RWPE1 (cell line): ENCODE measurements at regions not wholly inside any gene's neighbourhood (a gene's known extent, or its start where the extent isn't known, plus 50 kb on each side); places are given as distances from the start of the nearest gene placed in this dataset.

Source experiments
- CTCF ChIA-PET: fragments of 350-600 bp; sonication (Branson Sonifier 250); formaldehyde crosslinking; extraction: SDS; loops from one replicate; lab custom pipeline; 2021; lab: Yijun Ruan, JAX
- POLR2A ChIA-PET: fragments of 400-600 bp; formaldehyde crosslinking; extraction: SDS; loops from one replicate; lab custom pipeline; 2020; ENCODE audit warnings: antibody characterized with exemption; ENCODE audit not compliant: low non-redundant PET; lab: Yijun Ruan, JAX
- DNase-seq: peaks from one replicate; pipeline ENCODE4 v3.0.0; 2012; ENCODE audit warnings: low spot score
- H3K27ac ChIP-seq: fragments of 450-650 bp; 2 replicates; pipeline ENCODE4 v1.5.1; 2017
- TF ChIP-seq, protein P1 (sequence below): fragments of 450-650 bp; conservative IDR thresholded peaks from 2 replicates; pipeline ENCODE4 v1.5.1; 2017; ENCODE audit warnings: low read depth, mild to moderate bottlenecking

DNA sequence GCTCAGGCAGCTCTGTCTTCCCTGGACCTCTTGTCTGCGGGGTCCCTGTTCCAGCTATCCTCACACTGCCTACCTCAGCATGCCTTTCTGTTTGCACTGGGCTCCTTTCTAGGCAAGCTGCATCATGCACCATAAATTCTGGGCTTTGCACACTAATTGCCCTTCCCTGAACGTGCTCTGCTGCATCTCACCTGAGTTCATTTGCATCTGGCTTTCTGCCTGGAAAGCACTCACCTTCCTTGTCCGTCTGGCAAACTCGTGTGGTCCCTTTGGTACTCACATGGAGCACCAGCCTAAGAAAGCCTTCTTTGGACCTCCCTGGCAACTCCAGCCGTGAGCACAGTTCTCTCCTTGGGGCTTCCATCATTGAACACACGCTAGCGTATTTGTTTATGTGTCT is 365.6 kb downstream of the SV2B start:
- H3K27ac ChIP-seq, result no peak overlapping the region
- ChIA-PET POLR2A (no interaction called here), CTCF (interaction anchor here (0.7 kb wide), 1 partner anchor 163 kb away, joined by 3 read pairs; no protein-coding TSS in a partner anchor)
- peak; percentile 27 for DNase-seq
- TF ChIP-seq, protein P1, sequence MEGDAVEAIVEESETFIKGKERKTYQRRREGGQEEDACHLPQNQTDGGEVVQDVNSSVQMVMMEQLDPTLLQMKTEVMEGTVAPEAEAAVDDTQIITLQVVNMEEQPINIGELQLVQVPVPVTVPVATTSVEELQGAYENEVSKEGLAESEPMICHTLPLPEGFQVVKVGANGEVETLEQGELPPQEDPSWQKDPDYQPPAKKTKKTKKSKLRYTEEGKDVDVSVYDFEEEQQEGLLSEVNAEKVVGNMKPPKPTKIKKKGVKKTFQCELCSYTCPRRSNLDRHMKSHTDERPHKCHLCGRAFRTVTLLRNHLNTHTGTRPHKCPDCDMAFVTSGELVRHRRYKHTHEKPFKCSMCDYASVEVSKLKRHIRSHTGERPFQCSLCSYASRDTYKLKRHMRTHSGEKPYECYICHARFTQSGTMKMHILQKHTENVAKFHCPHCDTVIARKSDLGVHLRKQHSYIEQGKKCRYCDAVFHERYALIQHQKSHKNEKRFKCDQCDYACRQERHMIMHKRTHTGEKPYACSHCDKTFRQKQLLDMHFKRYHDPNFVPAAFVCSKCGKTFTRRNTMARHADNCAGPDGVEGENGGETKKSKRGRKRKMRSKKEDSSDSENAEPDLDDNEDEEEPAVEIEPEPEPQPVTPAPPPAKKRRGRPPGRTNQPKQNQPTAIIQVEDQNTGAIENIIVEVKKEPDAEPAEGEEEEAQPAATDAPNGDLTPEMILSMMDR, result no peak

DNA sequence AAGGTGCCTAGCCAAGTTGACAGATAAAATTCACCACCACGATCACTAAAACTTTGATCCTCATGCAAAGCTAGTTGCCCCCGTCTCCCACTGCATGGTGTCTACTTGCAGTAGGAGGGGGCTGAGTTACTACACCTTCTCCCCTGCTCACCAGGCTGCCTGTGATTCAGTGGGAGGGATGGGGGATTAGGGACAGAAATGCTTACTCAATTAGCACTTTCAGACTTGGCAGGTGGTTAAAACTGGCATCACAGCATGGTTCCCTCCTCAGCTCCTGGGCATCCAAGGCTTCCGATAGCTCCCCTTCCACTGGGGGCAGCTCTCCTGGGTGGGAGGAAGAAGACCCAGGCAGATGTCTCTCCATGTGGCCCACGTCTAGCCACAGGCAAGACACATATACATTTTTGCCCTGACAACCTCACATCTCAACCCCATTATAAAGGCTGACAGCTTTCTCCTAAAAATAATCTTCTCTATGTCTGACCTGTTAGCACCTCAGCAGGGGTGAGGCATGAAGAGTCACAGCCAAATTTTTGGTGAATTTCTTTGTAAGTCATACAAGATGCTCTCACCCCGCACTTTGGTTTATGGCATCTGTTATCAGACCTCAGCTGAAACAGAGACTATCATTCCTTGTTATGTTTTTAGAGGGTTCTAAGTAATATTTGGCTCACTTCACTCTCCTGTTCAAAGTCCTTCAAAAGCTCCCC is 369.0 kb downstream of the SV2B start:
- CTCF ChIA-PET, result no interaction called here
- TF ChIP-seq, protein P1, result no peak
- DNase-seq, result no peak
- POLR2A ChIA-PET, result no interaction called here
- H3K27ac ChIP-seq, result no peak overlapping the region

GRCh38 chr15:91469632-91470567 is 369.8 kb downstream of the SV2B start:
- ChIA-PET CTCF (no interaction called here), POLR2A (no interaction called here)
- no peak for DNase-seq
- TF ChIP-seq, protein P1, result no peak
- no peak overlapping the region for H3K27ac ChIP-seq

- DNase-seq, result no peak
- ChIA-PET POLR2A (no interaction called here), CTCF (no interaction called here)
- TF ChIP-seq, protein P1, result no peak
- no peak overlapping the region for H3K27ac ChIP-seq
Measured at GRCh38 chr15:91471468-91471867, 371.4 kb downstream of the SV2B start.

- ChIA-PET CTCF (no interaction called here), POLR2A (no interaction called here)
- H3K27ac ChIP-seq, result no peak overlapping the region
- TF ChIP-seq, protein P1, result no peak
- no peak for DNase-seq
Measured at GRCh38 chr15:91472316-91472756, 372.3 kb downstream of the SV2B start.

DNA sequence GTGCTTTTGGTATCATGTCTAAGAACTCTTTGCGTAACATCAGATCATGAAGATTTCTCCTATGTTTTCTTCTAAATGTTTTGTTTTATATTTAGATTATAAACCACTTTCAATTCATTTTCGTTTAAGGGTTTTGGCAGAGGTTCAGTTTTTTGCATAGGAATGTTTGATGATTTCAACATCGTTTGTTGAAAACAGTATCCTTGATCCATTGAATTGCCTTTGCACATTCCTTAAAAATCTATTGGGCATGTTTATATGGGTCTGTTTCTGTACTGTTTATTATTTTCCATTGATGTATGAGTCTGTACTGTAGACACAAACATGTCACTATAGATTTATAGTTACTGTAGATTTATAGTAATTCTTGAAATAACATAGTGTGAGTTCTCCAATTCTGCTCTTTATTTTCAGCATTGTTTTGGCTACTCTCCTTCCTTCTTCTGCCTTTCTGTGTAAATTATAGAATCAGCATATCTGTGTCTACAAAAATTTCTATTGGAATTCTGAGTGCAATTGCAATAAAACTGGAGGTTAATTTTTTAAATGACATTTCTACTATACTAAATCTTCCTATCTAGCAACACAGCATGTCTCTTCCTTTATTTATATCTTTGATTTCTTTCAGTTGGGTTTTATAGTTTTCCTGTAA is 374.0 kb downstream of the SV2B start:
- TF ChIP-seq, protein P1, result no peak
- ChIA-PET CTCF (no interaction called here), POLR2A (no interaction called here)
- no peak overlapping the region for H3K27ac ChIP-seq
- DNase-seq, result no peak
